Stimulated activated CD4-positive, alpha-beta T cell treated with anti-CD3 and anti-CD28 coated beads, TNF-alpha, amount 100 ng/mL, for 1 hour (primary cell): ENCODE measurements at regions not wholly inside any gene's neighbourhood (a gene's known extent, or its start where the extent isn't known, plus 50 kb on each side); places are given as distances from the start of the nearest gene placed in this dataset.

Experiments
- DNase-seq, 3 donors: peaks; one replicate each; pipeline ENCODE4 v3.0.0-alpha.2; 2020; ENCODE audit warnings: low read depth in 3 of 3, low spot score in 1 of 3

GRCh38 chr1:168917796-168918195 is 188.7 kb upstream of the ATP1B1 start:
- DNase-seq: no peak

GRCh38 chr1:168918860-168919741 is 187.4 kb upstream of the ATP1B1 start:
- DNase-seq: no peak

GRCh38 chr1:168920456-168921094 is 185.9 kb upstream of the ATP1B1 start:
- DNase-seq: no peak

GRCh38 chr1:168921629-168922028 is 184.9 kb upstream of the ATP1B1 start:
- DNase-seq: no peak

- no peak for DNase-seq
Measured at GRCh38 chr1:168923521-168924136, 182.9 kb upstream of the ATP1B1 start.

- no peak for DNase-seq
Measured at GRCh38 chr1:168924976-168925375, 181.5 kb upstream of the ATP1B1 start.

- DNase-seq: no peak
Measured at GRCh38 chr1:168926236-168926635, 180.3 kb upstream of the ATP1B1 start.

- DNase-seq: no peak
Measured at GRCh38 chr1:168932539-168932938, 174.0 kb upstream of the ATP1B1 start.

- DNase-seq: no peak
Measured at GRCh38 chr1:168933141-168933805, 173.2 kb upstream of the ATP1B1 start.

GRCh38 chr1:168939110-168939946 is 167.2 kb upstream of the ATP1B1 start:
- DNase-seq: no peak

- DNase-seq: no peak
Measured at GRCh38 chr1:168939947-168940223, 166.6 kb upstream of the ATP1B1 start.

- DNase-seq: no peak
Measured at GRCh38 chr1:168941640-168942039, 164.8 kb upstream of the ATP1B1 start.

- no peak for DNase-seq
Measured at GRCh38 chr1:168942165-168942564, 164.3 kb upstream of the ATP1B1 start.

GRCh38 chr1:168945870-168946269 is 160.6 kb upstream of the ATP1B1 start:
- DNase-seq: no peak

- no peak for DNase-seq
Measured at GRCh38 chr1:168947041-168947440, 159.4 kb upstream of the ATP1B1 start.

- DNase-seq: no peak
Measured at GRCh38 chr1:168949672-168950071, 156.8 kb upstream of the ATP1B1 start.

- no peak for DNase-seq
Measured at GRCh38 chr1:168957818-168958217, 148.7 kb upstream of the ATP1B1 start.

GRCh38 chr1:168958562-168959289 is 147.8 kb upstream of the ATP1B1 start:
- DNase-seq: no peak

- no peak for DNase-seq
Measured at GRCh38 chr1:168959382-168959781, 147.1 kb upstream of the ATP1B1 start.

- no peak for DNase-seq
Measured at GRCh38 chr1:168960114-168960513, 146.4 kb upstream of the ATP1B1 start.
